Peyer's patch (tissue), 4 donors: ENCODE measurements at regions not wholly inside any gene's neighbourhood (a gene's known extent, or its start where the extent isn't known, plus 50 kb on each side); places are given as distances from the start of the nearest gene placed in this dataset.

Experiments used
- CTCF ChIP-seq, 6 experiments: fragments of 450-650 bp in 4 of 6; fragments of 200-600 bp in 2 of 6; sonication (generic) in 1 of 6; IDR thresholded peaks; one replicate each; pipeline ENCODE4 v1.5.1; 2017 to 2019; ENCODE audit warnings: antibody characterized with exemption in 6 of 6, mild to moderate bottlenecking in 3 of 6, moderate library complexity in 1 of 6
- POLR2A ChIP-seq, 2 donors: fragments of 450-650 bp; IDR thresholded peaks; one replicate each; pipeline ENCODE4 v1.5.1; 2017; ENCODE audit warnings: antibody characterized with exemption in 2 of 2, mild to moderate bottlenecking in 2 of 2, moderate library complexity in 2 of 2

GRCh38 chr12:102571889-102572288 lies 91.5 kb upstream of the IGF1 start:
- TF ChIP-seq CTCF (IDR thresholded peaks at IDR 0.05): no peak
- TF ChIP-seq POLR2A (IDR thresholded peaks at IDR 0.05): no peak
